ENCODE measurements at regions not wholly inside any gene's neighbourhood (a gene's known extent, or its start where the extent isn't known, plus 50 kb on each side); places are given as distances from the start of the nearest gene placed in this dataset.

DNA sequence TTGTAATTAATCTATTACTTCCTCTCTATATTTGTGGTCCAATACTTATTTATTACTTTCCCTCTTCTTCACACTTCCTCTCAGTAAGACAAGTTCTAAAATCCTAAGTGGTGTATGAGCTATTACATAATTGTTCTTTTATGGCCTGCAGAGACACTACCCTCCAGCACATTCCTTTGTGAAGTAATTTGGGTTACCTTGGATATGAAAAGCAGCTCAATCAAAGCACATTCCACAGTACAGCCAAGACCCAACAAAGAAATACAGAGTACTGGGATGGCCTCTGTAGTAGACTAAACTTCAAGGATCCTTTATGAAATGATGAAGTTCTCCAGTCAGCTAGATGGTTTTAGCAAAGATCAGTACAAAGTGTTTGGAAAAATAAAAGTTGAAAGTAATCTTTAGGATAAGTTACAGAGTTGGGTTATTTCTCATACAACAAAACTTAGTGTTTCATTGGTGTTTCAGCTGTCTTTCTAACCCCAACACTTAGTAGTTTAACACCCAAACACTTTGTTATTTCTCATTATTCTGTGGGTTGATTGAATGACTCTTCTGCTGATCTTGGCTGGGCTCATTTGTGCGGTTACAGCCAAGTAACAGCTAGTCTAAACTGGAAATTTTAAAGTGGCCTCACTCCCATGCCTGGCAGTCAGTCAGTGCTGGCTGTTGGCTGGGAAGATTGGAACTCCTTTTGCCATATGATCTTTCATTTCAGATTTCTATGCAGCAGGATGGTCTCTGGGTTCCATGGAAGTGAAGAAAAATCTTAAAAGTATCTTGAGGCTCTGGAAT is 161.5 kb upstream of the POU3F2 start:
- no peak for TF ChIP-seq POLR2A (IDR thresholded peaks at IDR 0.05; ENCODE audit: low read depth, low read length)
- TF ChIP-seq POU2F2 (IDR thresholded peaks at IDR 0.05; ENCODE audit: low read depth, low read length) = no peak
